Cardiac septum (tissue), 1 donor: ENCODE measurements at regions not wholly inside any gene's neighbourhood (a gene's known extent, or its start where the extent isn't known, plus 50 kb on each side); places are given as distances from the start of the nearest gene placed in this dataset.
"Not testable (repeated sequence)": the region's sequence is repeated elsewhere in the genome, so short reads cannot be mapped to it uniquely, and the experiment has no call there.

Experiments
- DNase-seq: peaks from one replicate; pipeline ENCODE4 v3.0.0-alpha.2; 2020; ENCODE audit warnings: low spot score
- intact Hi-C: fragments of 100-400 bp; cut with DNase I; formaldehyde crosslinking; loops from one replicate; pipeline ENCODE4 v1.14.0; 2022
- donor health status: DM: no; HTN: no; CAD: no.

- intact Hi-C loops, result no loop called here
- DNase-seq, result no peak
Measured at GRCh38 chr14:105739331-105740102, 213.1 kb downstream of the TMEM121 start.

GRCh38 chr14:105740272-105740671, 213.9 kb downstream of the TMEM121 start:
- not testable (repeated sequence) for DNase-seq

GRCh38 chr14:105740961-105741360, 214.6 kb downstream of the TMEM121 start:
- DNase-seq, intact Hi-C loops: not testable (repeated sequence)

More at GRCh38 chr14:105740272-105740671, 213.9 kb downstream of the TMEM121 start:
- intact Hi-C loops, result not testable (repeated sequence)

GRCh38 chr14:105741707-105742530, 215.5 kb downstream of the TMEM121 start:
- intact Hi-C loops, DNase-seq: not testable (repeated sequence)

GRCh38 chr14:105742531-105742848, 216.1 kb downstream of the TMEM121 start:
- no peak for DNase-seq
- intact Hi-C loops, result no loop called here

GRCh38 chr14:105742904-105743701, 216.7 kb downstream of the TMEM121 start:
- DNase-seq, result not testable (repeated sequence)

GRCh38 chr14:105744213-105744787, 217.9 kb downstream of the TMEM121 start:
- DNase-seq, intact Hi-C loops: not testable (repeated sequence)

More at GRCh38 chr14:105742904-105743701, 216.7 kb downstream of the TMEM121 start:
- intact Hi-C loops, result not testable (repeated sequence)

- no peak for DNase-seq
- intact Hi-C loops, result no loop called here
Measured at GRCh38 chr14:105745433-105746123, 219.2 kb downstream of the TMEM121 start.

- intact Hi-C loops, result no loop called here
- no peak for DNase-seq
Measured at GRCh38 chr14:105746124-105746514, 219.7 kb downstream of the TMEM121 start.

- intact Hi-C loops, DNase-seq: not testable (repeated sequence)
Measured at GRCh38 chr14:105746800-105747502, 220.6 kb downstream of the TMEM121 start.

- intact Hi-C loops, DNase-seq: not testable (repeated sequence)
Measured at GRCh38 chr14:105747503-105748203, 221.3 kb downstream of the TMEM121 start.

- DNase-seq, result no peak
- intact Hi-C loops, result no loop called here
Measured at GRCh38 chr14:105748204-105748578, 221.8 kb downstream of the TMEM121 start.

- DNase-seq, intact Hi-C loops: not testable (repeated sequence)
Measured at GRCh38 chr14:105748710-105749109, 222.3 kb downstream of the TMEM121 start.

GRCh38 chr14:105749870-105750541, 223.6 kb downstream of the TMEM121 start:
- intact Hi-C loops, DNase-seq: not testable (repeated sequence)

GRCh38 chr14:105751291-105751751, 224.9 kb downstream of the TMEM121 start:
- DNase-seq, result peak; percentile 64
- intact Hi-C loops, result not testable (repeated sequence)

- intact Hi-C loops, result not testable (repeated sequence)
Measured at GRCh38 chr14:105752420-105752819, 226.0 kb downstream of the TMEM121 start.

More at GRCh38 chr14:105752420-105752819, 226.0 kb downstream of the TMEM121 start:
- DNase-seq, result not testable (repeated sequence)
